Choroid plexus epithelial cell (primary cell): ENCODE measurements at regions not wholly inside any gene's neighbourhood (a gene's known extent, or its start where the extent isn't known, plus 50 kb on each side); places are given as distances from the start of the nearest gene placed in this dataset.
"Not testable (repeated sequence)": the region's sequence is repeated elsewhere in the genome, so short reads cannot be mapped to it uniquely, and the experiment has no call there.

Source experiments
- DNase-seq: peaks from one replicate; pipeline ENCODE4 v3.0.0-alpha.2; 2010; ENCODE audit warnings: low read depth
- H3K4me3 ChIP-seq: 2 replicates; pipeline ENCODE4 v1.5.1; 2011; ENCODE audit warnings: low read depth, mild to moderate bottlenecking, control low read depth, low read length, moderate library complexity
- TF ChIP-seq, protein P1 (sequence below): conservative IDR thresholded peaks from 2 replicates; pipeline ENCODE4 v1.5.1; 2011; ENCODE audit warnings: low read depth, mild to moderate bottlenecking, control low read depth, inconsistent platforms, low read length, moderate library complexity

DNA sequence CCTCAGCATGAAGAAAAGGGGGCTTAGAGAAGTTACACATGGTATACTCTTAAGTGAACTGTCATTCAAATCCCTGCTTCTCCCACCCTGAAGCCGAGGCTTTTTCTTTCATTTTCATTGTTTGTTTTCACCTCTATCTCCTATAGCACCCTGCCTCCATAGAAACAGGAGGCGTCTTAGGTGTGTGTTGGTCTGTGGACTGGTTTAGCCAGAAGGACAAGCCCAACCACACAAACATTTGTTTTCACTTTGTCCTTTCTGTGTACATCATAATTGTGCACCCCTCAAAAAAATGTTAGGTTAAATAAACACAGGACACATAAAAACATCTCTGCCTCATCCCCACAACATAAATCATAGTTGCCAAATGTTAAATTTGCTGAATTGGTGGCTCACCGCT lies 73.3 kb upstream of the UBE2E2 start:
- TF ChIP-seq, protein P1, sequence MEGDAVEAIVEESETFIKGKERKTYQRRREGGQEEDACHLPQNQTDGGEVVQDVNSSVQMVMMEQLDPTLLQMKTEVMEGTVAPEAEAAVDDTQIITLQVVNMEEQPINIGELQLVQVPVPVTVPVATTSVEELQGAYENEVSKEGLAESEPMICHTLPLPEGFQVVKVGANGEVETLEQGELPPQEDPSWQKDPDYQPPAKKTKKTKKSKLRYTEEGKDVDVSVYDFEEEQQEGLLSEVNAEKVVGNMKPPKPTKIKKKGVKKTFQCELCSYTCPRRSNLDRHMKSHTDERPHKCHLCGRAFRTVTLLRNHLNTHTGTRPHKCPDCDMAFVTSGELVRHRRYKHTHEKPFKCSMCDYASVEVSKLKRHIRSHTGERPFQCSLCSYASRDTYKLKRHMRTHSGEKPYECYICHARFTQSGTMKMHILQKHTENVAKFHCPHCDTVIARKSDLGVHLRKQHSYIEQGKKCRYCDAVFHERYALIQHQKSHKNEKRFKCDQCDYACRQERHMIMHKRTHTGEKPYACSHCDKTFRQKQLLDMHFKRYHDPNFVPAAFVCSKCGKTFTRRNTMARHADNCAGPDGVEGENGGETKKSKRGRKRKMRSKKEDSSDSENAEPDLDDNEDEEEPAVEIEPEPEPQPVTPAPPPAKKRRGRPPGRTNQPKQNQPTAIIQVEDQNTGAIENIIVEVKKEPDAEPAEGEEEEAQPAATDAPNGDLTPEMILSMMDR, result no peak
- peak overlapping the region; percentile 35 for H3K4me3 ChIP-seq
- peak; percentile 55 for DNase-seq

DNA sequence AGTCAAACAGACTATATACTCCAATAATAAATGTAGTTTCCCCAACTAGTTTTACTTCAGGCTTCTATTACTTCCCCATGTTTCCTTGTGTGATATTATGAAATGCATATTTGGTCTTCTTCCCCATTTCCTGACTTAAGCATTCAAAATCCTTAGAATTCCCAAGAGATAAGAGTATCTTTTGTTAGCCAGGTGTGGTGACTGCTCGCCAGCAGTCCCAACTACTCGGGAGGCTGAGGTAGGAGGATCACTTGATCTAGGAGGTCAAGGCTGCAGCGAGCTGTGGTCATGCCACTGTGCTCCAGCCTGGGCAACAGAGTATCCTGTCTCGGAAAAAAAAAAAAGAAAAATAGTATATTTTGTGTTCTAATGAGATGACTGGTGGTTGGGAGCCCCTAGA lies 72.7 kb upstream of the UBE2E2 start:
- TF ChIP-seq, protein P1, result no peak
- no peak overlapping the region for H3K4me3 ChIP-seq
- DNase-seq, result no peak

DNA sequence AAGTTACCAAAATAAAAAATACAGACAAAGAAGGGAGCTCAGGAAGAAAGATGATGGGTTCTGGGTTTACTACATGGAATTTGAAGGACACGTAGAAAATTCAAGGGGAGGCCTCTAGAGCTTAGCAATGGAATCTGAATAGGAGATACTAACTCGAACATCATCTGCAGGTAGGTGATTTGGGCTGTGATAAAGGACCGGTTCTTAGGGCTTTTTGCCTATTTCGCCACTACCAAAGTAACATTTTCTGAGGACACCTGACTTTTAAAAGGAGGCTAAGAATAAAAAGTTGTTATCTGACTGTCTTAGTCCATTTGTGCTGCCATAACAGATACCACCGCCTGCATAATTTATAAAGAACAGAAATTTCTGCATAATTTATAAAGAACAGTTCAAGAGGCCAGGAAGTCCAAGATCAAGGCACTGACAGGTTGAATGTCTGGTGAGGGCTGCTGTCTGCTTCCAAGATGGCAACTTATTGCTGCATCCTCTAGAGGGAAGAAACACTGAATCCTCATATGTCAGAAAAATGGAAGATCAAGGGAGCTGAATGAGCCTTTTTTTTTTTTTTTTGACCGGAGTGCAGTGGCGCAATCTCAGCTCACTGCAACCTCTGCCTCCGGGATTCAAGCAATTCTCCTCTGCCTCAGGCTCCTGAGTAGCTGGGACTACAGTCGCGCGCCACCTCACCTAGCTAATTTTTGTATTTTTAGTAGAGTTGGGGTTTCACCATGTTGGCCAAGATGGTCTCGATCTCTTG lies 67.9 kb upstream of the UBE2E2 start:
- no peak for DNase-seq
- H3K4me3 ChIP-seq, result no peak overlapping the region
- TF ChIP-seq, protein P1, result no peak

DNA sequence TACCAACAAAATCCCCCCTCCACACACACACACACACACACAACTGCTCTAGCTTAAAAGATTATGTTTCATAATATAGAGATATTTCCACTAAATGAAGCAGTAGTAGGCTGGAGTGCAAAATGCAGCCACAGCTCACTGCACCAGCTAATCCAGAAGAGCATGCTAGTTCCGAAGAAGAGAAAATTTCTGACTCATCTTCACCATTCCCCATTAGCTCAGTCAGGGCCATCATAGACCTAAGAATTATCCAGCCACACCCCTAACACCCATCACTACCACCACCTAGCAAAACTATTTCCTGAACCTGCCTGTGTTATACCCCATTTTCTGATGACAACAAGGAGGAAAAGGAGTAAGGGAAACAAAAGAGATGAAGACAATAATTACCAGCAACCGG lies 67.1 kb upstream of the UBE2E2 start:
- TF ChIP-seq, protein P1, result no peak
- no peak for DNase-seq
- H3K4me3 ChIP-seq, result no peak overlapping the region

DNA sequence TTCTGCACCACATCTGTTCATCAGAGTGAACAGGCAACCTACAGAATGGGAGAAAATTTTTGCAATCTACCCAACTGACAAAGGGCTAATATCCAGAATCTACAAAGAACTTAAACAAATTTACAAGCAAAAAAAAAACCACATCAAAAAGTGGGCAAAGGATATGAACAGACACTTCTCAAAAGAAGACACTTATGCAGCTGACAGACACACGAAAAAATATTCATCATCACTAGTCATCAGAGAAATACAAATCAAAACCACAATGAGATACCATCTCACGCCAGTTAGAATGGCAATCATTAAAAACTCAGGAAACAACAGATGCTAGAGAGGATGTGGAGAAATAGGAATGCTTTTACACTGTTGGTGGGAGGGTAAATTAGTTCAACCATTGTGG lies 59.1 kb upstream of the UBE2E2 start:
- not testable (repeated sequence) for H3K4me3 ChIP-seq, DNase-seq

DNA sequence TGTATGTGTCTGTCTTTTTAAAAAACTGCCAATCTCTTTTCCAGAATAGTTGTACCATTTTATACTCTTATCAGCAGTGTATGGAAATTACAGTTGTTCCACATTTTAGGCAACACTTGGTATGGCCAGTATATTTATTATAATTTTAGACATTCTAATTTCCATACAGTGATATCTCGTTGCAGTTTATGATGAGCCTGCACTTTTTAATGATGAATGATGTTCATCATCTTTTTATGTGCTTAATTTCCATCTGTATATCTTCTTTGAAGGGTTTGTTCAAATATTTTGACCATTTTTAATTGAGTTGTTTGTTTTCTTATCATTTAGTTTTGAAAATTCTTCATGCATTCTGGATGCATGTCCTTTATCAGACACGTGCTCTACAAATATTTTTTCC lies 57.0 kb upstream of the UBE2E2 start:
- no peak for DNase-seq
- TF ChIP-seq, protein P1, result no peak
- H3K4me3 ChIP-seq, result no peak overlapping the region

DNA sequence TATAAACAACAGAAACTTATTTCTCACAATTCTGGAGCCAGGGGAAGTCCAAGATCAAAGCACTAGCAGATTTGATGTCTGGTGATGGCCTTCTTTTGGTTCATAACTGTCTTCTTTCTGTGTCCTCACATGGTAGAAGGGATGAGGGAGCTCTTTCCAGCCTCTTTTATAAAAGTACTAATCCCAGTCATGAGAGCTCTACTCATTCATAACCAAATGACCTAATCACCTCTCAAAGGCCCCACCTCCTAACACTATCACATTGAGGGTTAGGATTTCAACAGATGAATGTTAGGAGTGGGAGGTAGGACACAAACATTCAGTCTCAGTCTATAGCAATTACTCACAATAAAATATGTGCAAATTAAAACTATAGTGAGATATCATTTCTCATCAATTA lies 50.1 kb upstream of the UBE2E2 start:
- TF ChIP-seq, protein P1, result no peak
- no peak for DNase-seq

More for the DNA sequence above, 50.1 kb upstream of the UBE2E2 start:
- no peak overlapping the region for H3K4me3 ChIP-seq
